ENCODE measurements at regions not wholly inside any gene's neighbourhood (a gene's known extent, or its start where the extent isn't known, plus 50 kb on each side); places are given as distances from the start of the nearest gene placed in this dataset.

DNA sequence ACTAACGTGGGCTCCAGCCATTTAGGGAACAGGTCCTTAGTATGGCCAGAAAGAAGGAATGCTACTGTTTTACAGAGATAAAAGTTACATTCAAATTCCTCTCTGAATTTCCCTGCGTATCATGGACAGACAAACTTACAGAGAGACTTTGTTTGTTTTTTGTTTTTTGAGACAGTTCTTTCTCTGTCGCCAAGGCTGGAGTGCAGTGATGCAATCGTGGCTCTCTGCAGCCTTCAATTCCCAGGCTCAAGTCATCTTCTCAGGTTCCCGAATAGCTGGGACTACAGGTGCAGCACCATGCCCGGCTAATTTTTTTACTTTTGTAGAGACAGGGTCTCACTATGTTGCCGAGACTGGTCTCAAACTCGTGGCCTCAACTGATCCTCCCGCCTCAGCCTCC, 64.5 kb upstream of the MPP7 start:
- Histone ChIP-seq H3K9me2 (ENCODE audit: insufficient read depth, low read length) (no peaks in the 10 kb centered on the region), H3F3A (ENCODE audit: insufficient read depth, low read length, poor library complexity, severe bottlenecking) (no peaks in the 10 kb centered on the region), H4K20me1 (ENCODE audit: insufficient read depth) (no peaks in the 10 kb centered on the region), H3K4me2 (ENCODE audit: low read length) (no peak overlapping the region), H3K9ac (ENCODE audit: low read length) (no peak overlapping the region), H3K27me3 (ENCODE audit: insufficient read depth, low read depth, low read length) (no peaks in the 10 kb centered on the region), H3K9me3 (ENCODE audit: low read length) (no peaks in the 10 kb centered on the region), H3K79me2 (replicated peaks; ENCODE audit: insufficient read depth, low read length) (no peaks in the 10 kb centered on the region), H3K36me3 (ENCODE audit: insufficient read depth, low read length) (no peaks in the 10 kb centered on the region), H3K27ac (ENCODE audit: low read length) (no peak overlapping the region), H3K4me3 (ENCODE audit: low read length) (no peak overlapping the region), H2AFZ (ENCODE audit: low read depth, low read length) (no peak overlapping the region)
- no peak for TF ChIP-seq POLR2AphosphoS5 (IDR thresholded peaks at IDR 0.05)
- no peak for TF ChIP-seq REST (IDR thresholded peaks at IDR 0.05; ENCODE audit: borderline replicate concordance)
- TF ChIP-seq SMC3 (conservative IDR thresholded peaks at IDR 0.05; ENCODE audit: poor library complexity), result no peak
- TF ChIP-seq RAD21 (conservative IDR thresholded peaks at IDR 0.05), result no peak
- TF ChIP-seq TAF1 (IDR thresholded peaks at IDR 0.05; ENCODE audit: low read depth), result no peak
- no peak for TF ChIP-seq EP300 (conservative IDR thresholded peaks at IDR 0.05; ENCODE audit: poor library complexity, severe bottlenecking)
- no peak for TF ChIP-seq EZH2 (IDR thresholded peaks at IDR 0.05; ENCODE audit: borderline replicate concordance, insufficient read depth, low read length, poor library complexity, severe bottlenecking)

- Histone ChIP-seq H3K9me2 (ENCODE audit: insufficient read depth, low read length) (no peaks in the 10 kb centered on the region), H3K4me3 (ENCODE audit: low read length) (no peak overlapping the region), H2AFZ (ENCODE audit: low read depth, low read length) (no peak overlapping the region), H3K9me3 (ENCODE audit: low read length) (no peaks in the 10 kb centered on the region), H3K36me3 (ENCODE audit: insufficient read depth, low read length) (no peaks in the 10 kb centered on the region), H3K4me2 (ENCODE audit: low read length) (no peak overlapping the region), H3K79me2 (replicated peaks; ENCODE audit: insufficient read depth, low read length) (no peaks in the 10 kb centered on the region), H4K20me1 (ENCODE audit: insufficient read depth) (no peaks in the 10 kb centered on the region), H3K9ac (ENCODE audit: low read length) (no peak overlapping the region), H3K27ac (ENCODE audit: low read length) (no peak overlapping the region), H3F3A (ENCODE audit: insufficient read depth, low read length, poor library complexity, severe bottlenecking) (no peaks in the 10 kb centered on the region), H3K27me3 (ENCODE audit: insufficient read depth, low read depth, low read length) (no peaks in the 10 kb centered on the region)
- TF ChIP-seq EZH2 (IDR thresholded peaks at IDR 0.05; ENCODE audit: borderline replicate concordance, insufficient read depth, low read length, poor library complexity, severe bottlenecking) (no peak), SMC3 (conservative IDR thresholded peaks at IDR 0.05; ENCODE audit: poor library complexity) (no peak), POLR2AphosphoS5 (IDR thresholded peaks at IDR 0.05) (no peak), MXI1 (conservative IDR thresholded peaks at IDR 0.05; ENCODE audit: poor library complexity, severe bottlenecking) (no peak), EP300 (conservative IDR thresholded peaks at IDR 0.05; ENCODE audit: poor library complexity, severe bottlenecking) (no peak), TAF1 (IDR thresholded peaks at IDR 0.05; ENCODE audit: low read depth) (no peak), RAD21 (conservative IDR thresholded peaks at IDR 0.05) (no peak), REST (IDR thresholded peaks at IDR 0.05; ENCODE audit: borderline replicate concordance) (no peak)
- TF ChIP-seq, protein P1, sequence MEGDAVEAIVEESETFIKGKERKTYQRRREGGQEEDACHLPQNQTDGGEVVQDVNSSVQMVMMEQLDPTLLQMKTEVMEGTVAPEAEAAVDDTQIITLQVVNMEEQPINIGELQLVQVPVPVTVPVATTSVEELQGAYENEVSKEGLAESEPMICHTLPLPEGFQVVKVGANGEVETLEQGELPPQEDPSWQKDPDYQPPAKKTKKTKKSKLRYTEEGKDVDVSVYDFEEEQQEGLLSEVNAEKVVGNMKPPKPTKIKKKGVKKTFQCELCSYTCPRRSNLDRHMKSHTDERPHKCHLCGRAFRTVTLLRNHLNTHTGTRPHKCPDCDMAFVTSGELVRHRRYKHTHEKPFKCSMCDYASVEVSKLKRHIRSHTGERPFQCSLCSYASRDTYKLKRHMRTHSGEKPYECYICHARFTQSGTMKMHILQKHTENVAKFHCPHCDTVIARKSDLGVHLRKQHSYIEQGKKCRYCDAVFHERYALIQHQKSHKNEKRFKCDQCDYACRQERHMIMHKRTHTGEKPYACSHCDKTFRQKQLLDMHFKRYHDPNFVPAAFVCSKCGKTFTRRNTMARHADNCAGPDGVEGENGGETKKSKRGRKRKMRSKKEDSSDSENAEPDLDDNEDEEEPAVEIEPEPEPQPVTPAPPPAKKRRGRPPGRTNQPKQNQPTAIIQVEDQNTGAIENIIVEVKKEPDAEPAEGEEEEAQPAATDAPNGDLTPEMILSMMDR (IDR thresholded peaks at IDR 0.05; ENCODE audit: poor library complexity, severe bottlenecking), result no peak
These were observed 65.1 kb upstream of the MPP7 start for GRCh38 chr10:28367929-28368484.
